NCI-H2171 (cell line): ENCODE measurements at regions not wholly inside any gene's neighbourhood (a gene's known extent, or its start where the extent isn't known, plus 50 kb on each side); places are given as distances from the start of the nearest gene placed in this dataset.
"Not testable (repeated sequence)": the region's sequence is repeated elsewhere in the genome, so short reads cannot be mapped to it uniquely, and the experiment has no call there.

Experiments used
- DNase-seq: peaks from one replicate; lab custom pipeline; 2025; lab: John Stamatoyannopoulos, UW

DNA sequence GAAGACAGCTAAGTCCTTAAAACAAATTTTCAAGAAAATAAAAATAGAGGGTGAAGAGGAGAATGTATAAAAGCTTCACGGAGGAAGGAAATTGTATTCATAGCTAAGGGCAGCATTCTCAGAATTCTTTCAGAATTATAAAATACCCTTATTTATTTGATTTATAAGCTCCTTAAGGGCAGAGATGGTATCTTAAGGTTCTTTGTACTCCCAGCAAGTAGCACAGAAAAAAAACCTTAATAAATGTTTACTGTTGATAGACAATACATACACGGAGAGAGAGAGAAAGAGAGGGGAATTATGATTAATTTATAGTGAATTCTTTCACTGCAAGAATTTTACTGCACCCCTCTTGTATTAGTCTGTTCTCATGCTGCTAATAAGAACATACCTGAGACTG is 375.6 kb upstream of the CCDC54 start:
- DNase-seq, result no peak

DNA sequence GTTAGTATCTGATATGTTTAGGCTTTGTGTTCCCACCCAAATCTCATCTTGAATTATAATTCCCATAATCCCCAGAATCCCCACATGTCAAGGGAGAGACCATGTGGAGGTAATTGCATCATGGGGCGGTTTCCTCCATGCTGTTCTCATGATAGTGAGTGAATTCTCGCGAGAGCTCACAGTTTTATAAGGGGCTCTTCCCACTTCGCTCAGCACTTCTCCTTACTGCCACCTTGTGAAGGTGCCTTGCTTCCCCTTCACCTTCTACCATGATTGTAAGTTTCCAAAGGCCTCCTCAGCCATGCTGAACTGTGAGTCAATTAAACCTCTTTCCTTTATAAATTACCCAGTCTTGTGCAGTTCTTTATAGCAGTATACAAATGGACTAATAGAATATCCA is 371.9 kb upstream of the CCDC54 start:
- not testable (repeated sequence) for DNase-seq

DNA sequence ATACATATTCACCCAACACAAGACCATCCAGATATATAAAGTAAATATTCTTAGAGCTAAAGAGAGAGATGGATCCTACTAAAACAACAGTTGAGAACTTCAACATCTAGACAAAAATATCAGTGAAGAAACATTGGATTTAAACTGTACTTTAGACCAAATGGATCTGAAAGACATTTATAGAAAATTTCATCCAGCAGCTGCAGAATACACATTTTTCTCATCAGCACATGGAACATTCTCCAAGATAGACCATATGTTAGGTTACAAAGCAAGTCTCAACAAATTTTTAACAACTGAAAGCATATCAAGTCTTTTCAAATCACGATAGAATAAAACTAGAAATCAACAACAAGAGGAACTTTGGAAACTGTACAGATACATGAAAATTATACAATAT is 369.0 kb upstream of the CCDC54 start:
- DNase-seq, result no peak

DNA sequence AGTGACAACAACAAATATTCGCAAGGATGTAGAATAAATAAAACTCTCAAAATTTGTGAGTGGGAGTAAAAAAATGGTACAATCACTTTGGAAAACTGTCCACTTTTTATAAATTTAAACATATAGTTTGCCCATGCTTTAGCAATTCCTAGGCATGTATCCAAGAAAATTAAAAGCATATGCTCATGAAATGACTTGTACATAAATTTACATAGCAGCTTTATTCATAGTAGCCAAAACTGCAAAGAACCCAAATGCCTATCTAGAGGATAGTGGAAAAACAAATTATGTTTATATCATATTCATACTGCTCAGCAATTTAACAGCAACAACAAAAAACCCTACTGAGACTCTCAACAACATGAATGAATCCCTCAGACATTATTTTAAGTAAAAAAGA is 363.6 kb upstream of the CCDC54 start:
- DNase-seq, result no peak

DNA sequence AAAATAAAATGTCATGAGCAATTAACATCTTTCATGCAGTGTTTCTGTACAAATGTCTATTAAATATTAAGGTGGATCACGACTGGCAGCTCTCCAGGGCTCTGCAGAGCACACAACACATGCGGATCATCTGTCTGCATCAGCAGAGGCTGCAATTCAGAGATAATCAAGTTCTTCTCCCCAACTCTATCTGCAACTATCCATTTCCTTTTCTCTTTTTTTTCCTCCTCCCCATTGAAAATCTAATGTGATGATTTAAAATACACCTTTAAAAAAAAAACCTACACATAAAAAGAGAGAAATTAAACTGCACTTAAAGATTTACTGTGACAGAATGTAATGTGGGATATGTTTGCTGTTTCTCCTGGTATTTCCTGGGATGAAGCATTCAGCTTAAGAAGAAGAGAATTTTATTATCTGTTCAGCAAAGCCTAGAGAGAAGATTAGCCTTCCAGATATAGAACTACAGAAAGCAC is 352.6 kb upstream of the CCDC54 start:
- no peak for DNase-seq

DNA sequence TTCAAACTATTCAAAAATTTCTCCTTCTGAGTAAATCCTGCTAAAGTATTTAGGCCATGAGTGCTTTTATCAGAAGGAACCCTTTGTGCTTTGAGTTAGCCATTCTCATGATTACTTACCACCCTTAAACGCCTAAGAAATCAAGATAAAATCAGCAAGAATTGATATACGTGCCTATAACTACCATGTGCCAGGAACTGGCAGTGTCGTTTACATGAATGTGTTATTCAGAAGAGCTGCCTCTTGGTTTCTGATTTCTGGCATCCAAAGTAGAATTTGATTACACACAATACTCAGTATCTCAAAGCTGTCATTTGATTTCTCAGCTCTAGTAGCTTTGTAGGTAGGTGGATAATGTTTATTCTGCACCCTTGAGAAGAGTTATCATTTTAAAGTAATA is 351.3 kb upstream of the CCDC54 start:
- DNase-seq, result no peak

DNA sequence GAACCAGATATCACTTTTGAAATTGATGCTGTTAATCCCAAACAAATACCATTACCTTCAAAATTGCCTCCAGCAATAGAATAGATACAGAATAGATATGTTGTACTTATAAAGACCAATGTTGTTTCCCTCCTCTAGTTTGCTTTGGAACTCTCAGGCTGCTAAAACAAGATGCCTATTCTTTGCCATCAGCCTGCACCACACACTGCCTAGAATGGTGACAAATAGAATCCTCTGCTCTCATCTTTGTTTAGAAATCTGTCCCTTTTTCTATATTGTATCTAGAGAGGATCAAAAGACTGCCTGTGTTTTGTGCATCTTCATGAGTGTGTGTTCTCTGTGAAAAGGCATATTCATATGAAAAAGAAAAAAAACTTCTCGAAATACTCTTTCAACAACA is 349.2 kb upstream of the CCDC54 start:
- no peak for DNase-seq

DNA sequence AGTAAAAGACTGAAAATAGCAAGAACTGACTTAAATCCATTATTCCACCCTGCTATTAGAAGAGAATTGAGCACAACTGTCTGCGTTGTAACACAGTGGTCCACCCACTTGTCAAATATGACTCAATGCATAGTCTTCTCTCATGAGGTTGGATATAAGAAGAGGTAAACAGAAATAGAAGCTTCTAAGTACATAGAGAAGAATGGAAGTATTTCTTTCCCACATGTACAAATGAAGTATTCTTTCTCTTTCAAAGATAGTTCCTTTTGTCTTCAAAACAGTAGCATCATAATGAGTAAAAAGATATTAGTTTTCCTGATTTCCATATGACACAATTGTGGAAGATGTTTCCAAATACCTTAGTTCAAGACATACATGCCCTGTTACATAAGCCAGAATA is 348.6 kb upstream of the CCDC54 start:
- DNase-seq, result no peak

DNA sequence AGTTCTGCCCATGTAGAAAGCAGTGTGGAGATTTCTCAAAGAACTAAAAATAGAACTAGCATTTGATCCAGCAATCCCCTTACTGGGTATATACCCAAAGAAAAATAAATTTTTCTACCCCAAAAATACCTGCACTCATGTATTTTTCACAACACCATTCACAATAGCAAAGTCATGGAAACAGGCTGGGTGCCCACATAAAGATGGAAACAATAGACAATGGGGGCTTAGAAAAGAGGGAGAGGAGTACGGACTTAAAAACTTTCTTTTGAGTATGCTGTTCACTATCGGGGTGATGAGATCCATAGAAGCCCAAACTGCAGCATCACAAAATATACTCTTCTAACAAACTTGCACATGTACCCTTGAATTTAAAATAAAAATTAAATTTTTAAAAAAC is 345.1 kb upstream of the CCDC54 start:
- no peak for DNase-seq

DNA sequence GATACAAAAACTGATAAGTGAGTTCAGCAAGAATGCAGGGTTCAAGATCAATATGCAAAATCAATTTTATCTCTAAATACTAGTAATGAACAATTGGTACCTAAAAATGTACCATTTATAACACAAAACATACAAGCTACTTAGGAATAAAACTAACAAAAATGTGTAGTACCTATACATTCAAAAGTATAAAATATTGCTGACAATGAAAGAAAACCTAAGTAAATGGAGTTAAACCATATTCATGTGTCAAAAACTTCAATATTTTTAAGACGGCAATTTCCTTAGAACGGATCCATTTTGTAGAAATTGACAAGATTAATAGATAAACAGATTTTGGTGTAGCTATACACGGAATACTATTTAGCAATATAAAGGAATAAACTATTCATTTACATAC is 343.1 kb upstream of the CCDC54 start:
- no peak for DNase-seq

DNA sequence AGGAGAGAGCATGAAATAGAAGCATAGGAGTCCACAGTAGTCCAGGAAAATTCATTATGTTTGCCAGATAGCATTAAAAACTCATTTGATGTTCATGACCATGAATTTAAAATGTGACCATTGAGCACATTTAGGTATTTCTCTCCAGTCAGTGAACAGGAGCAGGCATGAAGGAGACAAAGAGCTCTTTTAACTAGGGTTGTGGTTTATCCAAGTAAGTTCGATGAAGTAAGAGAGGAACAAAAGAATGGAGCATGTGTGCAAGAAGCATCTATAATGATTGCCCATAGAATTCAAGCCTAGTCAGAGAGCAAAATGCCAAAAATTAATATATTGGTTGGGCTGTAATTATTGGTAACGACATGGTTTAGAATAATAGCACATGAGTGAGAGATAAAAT is 342.1 kb upstream of the CCDC54 start:
- no peak for DNase-seq

DNA sequence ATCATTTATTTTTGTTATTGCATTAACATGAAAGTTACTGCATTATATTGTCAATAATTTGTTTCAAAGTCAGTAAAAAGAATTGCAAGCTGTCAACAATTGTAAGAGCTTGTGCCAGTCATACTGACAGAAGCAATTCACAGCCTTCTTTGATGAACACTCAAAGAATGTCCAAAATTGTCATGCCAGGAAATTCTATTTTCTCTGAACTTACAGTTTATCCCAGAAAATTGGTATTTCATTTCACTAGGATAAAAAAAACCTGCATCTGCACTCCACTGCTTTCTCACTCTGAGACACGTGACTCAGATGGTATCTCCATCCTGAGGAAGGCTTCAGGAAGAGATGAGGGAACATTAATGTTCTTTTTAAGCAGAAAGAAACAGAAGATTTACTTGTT is 332.6 kb upstream of the CCDC54 start:
- DNase-seq, result no peak

DNA sequence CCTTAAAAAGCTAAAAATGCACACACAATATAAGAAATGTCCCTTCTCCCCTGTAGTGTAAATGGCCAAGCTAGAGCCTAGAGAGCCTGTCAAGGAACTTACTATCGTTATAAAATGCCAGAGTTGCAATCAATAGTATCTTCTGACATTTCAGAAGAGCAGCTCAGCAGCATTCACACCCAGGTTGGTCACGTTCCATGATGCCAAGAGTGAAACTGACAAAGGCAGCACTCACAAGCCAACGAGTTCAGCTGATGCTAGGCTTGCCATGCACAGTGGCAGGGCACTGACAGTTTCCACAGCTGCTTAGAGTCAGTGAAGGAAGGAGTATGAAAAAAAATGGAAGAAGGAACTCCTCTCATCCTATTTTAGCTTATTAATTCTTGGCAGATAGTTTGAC is 331.4 kb upstream of the CCDC54 start:
- no peak for DNase-seq

DNA sequence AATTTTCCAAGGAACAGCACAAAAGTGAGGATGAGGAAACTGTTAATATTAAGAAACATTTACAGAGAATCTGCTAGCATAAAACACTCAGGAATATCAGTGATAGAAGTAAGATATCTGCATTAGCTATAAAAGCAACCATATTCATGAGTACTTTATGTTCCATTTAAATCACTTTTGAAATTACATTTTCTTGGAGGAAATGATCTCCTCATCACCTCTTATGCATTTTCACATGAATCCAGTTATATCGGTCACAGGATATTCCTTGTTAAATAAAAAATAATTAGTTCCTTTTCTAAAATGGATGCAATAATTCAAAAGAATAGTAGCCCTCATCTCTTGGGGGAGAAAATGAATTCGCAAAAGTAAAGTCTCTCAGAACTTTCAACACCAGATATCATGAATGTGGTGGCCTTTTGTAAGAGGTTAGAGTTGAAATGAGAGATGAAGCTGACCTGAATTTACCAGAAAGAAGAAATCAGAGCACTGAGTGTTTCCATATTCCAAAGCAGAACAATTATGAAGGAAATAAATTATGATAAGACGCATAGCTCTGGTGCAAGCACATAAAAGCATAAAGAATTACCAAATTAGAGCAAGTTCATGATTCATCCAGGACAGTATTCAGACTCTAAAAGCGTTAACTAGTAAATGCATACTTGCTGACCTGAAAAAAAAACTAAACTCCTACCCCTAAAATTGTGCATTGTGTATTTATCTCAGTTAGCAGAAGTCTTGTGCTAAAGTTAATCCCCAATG is 321.9 kb upstream of the CCDC54 start:
- no peak for DNase-seq

DNA sequence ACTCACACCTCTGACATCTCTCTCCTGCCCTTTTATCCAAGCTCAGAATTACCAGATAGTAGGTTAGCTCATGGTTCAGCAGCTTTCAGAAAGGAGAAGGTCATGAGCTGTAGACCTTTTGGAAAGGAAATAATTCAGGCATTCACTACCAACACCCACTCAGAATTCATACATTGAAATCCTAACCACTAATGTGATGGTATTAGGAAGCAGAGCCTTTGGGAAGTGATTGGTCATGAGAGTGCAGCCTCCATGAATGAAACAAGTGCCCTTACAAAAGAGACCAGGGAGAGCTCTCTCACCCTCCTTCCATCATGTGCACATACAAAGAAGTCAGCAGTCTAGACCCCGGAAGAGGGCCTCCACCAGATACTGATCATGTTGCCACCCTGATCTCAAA is 315.8 kb upstream of the CCDC54 start:
- no peak for DNase-seq

DNA sequence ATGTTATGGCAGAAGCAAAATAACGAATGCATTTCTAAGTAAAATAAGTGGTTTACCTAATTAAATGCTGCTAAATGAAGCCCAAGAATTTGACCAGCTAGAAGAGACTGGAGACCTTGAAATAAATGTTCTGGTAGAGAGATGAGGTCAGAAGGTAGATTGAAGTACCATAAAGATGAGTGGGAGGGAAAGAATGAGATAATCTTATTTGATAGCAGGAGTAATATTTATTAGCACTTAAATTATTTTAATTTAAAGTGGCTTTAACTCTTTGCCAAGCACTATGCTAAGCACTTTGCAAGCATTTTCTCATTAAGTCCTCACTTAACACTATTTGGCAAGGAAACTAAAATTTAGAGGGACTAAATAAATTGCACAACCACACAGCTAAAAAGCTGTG is 314.9 kb upstream of the CCDC54 start:
- DNase-seq, result no peak

DNA sequence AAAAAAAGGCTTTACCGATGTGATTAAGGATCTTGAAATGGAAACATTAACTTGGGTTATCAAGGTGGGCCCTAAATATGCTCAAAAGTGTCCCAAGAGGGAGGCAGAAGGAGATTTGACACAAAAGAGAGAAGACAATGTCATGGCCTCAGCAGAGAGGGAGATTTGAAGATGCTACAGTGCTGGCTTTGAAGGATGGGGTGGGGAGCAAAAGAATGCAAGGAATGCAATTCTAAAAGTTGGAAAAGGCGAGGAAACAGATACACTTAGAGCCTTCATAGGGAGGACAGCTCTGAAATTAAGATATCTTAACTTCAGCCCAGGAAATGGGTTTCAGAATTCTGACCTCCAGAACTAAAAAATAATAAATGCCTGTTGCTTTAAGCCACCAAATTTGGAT is 314.5 kb upstream of the CCDC54 start:
- DNase-seq, result no peak

DNA sequence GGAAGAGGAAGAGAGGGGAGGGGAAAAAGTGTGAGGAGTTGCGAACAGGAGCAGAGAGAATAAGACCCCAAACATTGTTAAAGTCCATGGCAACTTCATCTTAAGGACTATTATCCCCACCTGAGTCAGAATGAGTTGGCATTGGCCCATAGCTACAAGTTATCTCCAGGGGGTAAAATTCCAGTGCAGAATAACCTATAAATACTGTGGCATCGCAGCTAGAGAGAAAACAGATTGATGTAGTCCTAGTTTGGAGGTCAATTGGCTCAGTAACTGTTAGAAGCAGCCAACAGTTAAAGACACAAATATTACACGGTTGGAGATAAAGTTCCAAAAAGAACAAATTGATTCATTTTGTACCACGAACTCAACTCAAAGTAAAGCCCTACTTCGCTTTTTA is 313.9 kb upstream of the CCDC54 start:
- DNase-seq, result no peak

DNA sequence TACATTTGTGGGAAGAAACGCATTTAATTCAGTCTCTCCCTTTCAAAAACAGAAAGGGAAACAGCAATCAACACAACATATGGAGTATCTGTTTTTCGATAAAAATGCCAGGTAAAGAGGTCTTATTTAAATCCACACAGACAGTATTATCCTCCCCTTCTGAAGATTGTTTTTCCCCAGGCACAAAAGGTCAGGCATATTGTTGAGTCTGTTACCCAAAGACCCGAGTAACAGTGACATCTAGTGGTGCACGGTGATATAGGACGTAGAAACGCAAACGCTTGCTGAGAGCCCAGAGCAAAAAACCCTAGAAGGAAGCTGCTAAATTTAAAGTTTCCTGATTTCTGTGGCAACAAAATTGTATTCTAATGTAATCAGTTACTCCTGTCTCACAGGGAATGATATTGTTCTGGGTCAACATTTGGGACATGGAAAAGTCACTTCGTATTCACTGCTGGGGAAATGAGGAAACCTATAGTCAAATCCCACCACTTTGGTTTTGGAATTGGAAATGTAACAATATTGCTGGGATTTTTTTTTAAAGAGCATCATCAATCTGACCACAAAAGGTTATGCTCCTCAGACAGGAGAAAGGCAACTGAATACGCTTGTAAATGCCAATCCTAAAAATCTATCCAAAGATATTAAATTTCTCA is 312.7 kb upstream of the CCDC54 start:
- DNase-seq, result peak; percentile 67

DNA sequence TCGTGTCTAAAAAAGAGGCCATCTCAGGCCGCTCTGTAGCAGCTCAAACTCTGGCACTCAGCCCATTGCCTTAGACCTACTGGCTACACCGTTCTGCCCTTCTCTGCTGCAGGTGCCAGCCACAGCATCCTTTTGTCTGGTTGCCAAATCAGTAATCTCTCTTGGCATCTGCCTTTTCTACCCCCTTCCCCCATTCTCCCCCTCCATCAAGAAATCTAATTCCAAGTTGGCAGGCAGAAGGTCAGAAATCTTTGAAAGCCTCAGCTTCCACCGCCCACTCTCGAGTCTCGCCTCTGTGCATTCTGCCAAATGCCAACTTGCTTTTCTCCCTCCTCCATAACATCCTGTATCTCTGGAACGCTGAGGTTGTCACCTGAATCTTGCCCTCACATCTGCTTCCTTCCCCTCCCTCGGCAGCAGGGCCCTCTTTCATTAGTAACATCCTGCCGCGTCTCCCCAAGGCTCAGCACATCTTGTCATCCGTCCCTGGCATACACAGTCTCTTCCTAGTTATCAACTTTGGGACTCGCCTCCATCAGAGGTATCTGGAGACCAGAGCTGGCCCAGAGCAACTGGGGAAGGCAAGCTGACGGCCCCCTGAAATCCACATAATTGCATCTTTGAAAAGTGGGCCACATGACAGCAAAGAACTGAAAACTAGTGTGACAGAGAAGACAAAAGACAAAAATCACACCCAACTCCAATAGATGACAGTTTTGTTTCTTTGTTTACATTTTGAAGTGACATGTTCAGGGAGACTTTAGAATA is 312.0 kb upstream of the CCDC54 start:
- DNase-seq, result peak; percentile 56

DNA sequence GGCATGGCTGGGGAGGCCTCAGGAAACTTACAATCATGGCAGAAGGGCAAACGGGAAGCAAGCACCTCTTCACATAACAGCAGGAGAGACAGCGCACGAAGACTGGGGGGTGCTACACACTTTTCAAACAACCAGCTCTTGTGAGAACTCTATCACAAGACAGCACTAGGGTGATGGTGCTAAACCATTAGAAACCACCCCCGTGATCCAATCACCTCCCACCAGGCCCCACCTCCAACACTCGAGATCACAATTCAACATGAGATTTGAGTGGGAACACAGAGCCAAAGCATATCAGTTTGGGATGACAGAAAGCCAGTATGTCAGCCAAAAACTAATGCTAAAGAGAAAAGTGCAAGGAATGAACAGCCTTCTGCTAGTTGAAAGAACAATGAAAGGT is 309.8 kb upstream of the CCDC54 start:
- no peak for DNase-seq

DNA sequence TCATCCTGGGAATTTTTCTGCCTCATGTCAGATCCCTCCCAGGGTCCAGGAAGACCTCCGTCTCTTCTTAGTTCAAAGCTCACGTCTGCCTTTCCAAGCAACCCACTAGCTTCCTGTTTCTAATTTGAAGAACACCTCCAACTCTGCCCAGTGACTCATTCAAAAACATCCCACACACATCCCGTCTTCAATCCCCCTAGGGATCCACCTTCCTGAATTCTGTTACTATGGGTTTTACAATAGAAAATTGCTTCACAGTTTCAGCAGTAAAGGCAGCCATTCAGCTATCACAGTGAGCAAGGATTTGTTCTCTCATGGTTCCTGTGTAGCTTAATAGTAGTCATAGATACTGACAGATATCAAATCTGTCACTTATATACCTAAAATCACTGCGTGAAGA is 308.3 kb upstream of the CCDC54 start:
- no peak for DNase-seq

DNA sequence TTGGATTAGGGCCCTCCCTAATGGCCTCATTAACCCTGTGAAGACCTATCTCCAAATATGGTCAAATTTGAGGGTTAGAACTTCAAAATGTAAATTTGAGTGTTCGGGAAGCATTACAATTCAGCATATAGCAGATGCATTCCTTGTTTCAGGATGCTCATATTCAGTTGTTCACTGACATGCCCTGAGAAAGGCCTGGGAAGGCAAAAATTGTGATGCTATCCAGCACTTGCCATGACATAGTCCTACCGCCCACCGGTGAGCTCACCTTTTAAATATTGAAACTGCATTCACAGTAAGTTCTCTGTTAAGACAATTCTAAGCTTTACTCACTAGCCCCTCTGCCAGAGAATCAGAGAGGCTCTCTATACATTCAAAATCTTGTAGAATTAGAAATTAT is 300.3 kb upstream of the CCDC54 start:
- no peak for DNase-seq
